ENCODE measurements at regions not wholly inside any gene's neighbourhood (a gene's known extent, or its start where the extent isn't known, plus 50 kb on each side); places are given as distances from the start of the nearest gene placed in this dataset.

- peak in 2 of 6 experiments; percentile 13 to 29 for TF ChIP-seq CTCF (IDR thresholded peaks at IDR 0.05)
- TF ChIP-seq POLR2A (IDR thresholded peaks at IDR 0.05), result no peak
Measured at GRCh38 chr9:107674721-107675277, 185.2 kb upstream of the KLF4 start.
